ENCODE measurements at regions not wholly inside any gene's neighbourhood (a gene's known extent, or its start where the extent isn't known, plus 50 kb on each side); places are given as distances from the start of the nearest gene placed in this dataset.

DNA sequence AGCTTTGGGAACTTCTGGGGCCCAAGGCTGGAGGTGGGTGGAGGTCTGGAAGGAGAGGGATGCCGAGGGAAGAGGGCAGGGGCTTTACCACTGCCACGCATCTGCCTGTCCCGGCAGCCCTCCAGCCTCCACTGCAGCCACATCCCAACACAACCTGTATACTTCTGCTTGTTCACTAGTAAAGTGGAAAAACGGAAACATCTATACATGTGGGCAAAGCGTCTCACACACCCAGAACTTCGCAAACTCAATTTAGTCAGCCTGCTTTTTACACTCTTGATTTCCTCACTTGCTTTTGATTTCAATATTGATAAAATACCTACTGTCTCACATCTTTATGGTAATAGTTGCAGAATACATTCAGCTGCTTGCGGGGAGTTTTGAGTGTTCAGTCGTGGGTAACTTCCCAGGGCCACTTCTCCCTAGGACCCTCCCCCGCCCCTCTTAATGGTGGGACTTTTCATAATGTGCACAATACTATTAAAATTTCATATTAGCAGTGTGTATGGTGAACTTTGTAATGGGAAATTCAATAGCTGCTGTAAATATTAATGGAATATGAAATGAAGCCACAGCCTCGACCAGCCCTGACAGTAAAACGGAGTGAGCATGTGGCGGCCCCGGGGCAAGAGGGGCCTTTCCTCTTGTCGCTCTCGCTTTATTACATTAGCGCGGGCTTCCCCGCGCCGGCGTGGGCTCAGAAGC lies 85.2 kb downstream of the NR2F2 start:
- DNase-seq: no peak

DNA sequence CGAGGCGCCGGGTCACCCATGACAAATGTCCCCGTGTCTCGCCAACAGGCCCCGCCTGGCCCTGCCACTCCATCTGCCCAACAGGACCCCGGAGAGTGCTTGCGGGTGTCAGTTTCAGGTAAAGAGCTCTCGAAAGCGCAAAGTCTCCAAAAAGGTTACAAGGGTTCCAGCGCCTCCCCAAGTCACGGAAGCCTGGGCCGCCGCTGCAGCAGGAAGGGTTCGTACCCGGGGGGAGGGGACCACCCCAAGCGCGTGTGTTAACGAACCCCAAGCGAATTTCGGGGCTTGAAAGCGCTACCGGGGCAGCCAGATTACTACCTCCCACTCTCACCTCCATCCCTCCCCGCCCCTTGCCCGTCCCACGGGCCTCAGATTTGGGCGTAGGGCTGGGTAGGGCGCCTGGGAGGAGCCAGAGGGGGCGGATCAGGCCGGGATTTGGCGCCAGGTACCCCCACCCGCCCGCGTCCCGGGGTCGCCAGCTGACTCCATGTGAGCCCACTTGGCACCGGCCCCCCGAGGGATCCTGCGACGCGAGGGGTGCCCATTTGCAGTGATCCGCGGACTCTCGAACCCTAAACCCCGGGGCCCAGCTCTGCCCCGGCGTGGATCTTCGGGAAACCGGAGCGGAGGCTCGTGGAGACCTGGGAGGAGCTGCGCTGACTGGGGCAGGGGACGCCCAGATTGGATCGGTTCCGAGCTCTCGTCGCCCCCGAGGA lies 85.9 kb downstream of the NR2F2 start:
- DNase-seq: no peak

DNA sequence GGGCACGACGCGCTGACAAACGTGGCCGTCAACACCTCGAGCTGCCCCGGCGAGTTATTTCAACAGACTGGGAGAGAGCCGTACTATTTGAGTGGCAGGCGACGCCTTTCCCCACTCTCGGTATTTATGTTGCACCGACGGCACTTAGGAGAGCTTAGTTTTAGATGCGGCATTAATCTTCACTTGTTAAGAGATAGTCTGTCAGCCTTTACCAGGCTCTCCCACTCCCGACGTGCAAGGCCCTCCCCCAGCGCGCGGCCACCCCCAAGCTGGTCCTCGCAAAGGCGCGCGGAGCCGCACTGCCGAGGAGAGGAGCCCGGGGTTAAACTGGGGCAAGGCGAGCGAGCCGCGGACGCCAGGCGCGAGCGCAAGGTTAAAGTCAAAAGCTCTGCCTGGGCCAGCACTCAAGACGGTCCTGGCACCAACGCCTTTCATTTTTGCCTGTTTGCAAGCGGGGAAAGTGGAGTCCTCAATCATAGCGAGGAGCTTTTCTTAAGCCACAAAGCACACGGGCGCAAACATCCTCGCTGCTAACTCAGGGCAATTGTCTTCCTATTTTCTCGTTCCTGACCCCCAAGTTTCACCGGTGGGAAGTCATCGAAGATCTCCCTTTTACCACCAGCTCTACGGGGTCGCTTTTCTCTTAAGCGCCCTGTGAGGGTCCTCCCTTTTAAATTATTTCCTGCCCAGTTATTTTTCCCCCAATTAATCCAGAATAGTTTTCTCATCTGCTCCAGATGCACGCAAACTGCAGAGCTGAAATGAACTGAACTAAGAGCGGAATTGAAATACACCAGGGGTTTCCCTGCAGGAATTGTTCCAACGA lies 86.6 kb downstream of the NR2F2 start:
- no peak for DNase-seq

DNA sequence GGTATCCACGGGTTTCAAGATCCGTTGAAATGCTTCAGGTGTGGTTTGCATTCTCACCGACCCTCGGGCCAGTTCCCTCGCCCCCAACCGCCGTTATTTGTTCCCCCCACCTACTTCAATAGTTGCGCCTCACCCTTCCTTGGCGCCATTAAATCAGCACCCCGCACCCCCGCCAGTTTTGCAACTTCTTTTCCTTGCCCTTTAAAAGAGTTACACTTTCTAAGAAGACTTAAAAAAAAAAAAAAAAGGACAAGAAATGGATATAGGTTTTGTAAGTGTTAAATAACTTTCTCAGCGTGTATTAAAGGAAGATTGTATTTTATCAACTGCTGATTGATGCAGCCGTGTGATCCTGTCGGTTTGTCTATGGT lies 87.2 kb downstream of the NR2F2 start:
- DNase-seq: no peak

DNA sequence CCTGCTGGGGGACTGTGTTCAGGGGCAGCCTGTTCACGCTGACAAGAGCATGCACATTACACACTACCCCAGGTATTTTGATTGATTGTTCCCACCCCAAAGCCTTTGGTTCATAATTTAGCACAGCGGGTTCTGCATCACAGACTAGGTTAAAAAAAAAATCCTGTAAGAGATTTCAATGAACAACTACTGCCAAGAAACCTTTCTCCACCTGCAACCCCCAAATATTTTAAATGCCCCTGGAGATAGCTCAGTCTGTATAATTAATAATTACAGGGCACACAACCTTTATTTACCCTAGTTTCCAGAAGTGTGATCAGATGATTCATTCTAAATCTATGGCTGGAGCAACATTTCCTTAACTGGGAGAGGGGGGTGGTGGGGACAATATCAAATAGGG lies 87.6 kb downstream of the NR2F2 start:
- DNase-seq: no peak

DNA sequence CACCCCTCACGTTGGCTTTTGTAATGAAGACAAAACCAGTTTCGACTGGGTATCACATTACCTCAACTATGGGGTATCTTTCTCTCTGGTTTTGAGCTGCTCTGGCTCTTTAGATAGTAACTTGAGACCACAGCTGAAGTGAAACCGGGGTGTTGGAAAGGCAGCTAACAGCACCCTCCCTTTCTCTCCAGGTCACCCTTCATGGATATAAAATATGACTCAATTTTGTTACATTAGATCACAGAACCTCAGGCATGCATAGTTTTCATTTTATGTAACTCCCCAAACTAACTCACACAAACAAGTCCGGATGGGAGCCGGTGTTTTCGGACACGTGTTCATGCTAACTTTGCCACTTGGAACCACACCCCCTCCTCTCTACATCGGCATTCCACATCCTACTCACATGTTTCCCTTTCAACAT lies 90.7 kb downstream of the NR2F2 start:
- no peak for DNase-seq

DNA sequence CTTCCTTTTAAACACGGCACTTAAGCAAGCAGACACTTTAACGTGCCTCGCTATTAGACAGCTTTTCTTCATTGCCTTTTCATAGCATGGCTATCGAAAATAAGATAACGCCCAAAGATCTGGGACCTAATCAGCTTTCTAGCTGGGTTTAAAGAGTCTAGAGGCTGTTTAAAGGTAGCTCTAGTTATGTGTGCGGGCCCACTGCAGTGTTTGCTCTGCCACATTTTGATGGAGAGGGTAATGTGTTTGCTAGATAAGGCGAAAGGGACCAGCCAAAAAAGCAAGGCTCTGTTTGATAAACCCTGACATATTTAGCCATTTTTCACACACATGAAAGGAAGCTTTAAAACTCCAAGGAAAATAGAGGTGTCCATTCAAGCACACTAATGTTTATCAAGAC lies 91.6 kb downstream of the NR2F2 start:
- DNase-seq: no peak

DNA sequence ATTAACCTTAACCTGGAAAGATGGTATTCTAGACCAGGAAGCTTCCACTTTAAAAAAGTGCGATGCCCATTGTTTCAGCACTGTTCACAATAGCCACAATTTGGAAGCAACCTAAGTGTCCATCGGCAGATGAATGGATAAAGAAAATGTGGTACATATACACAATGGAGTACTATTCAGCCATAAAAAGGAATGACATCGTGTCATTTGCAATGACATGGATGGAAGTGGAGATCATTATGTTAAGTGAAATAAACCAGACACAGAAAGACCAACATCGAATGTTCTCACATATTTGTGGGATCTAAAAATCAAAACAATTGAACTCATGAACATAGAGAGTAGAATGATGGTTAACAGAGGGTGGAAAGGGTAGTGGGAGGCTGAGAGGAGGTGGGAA lies 94.2 kb downstream of the NR2F2 start:
- DNase-seq: no peak

DNA sequence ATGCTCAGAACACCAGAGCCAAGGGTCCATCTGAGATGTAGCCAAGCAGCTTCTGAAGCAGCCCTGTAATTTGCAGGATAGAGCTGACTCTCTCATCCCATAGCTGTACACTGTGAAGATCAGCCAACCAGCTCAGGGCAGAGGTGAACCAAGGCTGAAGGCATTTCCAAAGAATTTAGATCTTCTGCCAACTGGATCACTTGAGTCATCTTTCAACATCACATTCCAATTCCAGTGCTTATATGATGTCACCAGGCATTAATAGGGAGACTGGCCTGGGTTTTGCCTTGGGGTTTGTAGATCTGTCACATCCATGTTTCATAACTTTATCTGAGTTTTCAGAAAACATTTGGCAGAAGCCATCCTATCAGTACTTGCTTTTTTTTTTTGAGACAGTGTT lies 98.2 kb downstream of the NR2F2 start:
- DNase-seq: no peak

DNA sequence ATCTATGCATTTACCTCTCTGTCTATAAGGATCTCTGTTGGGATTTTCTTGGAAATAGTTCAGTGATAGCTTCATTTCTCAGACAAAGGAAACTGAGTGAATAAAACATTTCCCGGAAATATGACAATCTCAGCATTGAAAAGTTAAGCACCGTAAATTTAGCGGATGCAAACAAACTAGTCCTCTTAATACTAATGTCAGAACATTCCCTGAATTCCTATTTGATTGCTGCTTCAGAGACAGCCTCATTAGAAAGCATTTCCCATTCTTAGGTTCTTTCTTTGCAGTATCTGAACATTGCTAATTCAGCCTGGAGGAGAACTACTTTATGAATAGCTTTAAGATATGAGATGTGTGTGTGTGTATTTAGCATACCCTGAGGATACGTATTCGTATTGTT lies 101.3 kb downstream of the NR2F2 start:
- DNase-seq: no peak

DNA sequence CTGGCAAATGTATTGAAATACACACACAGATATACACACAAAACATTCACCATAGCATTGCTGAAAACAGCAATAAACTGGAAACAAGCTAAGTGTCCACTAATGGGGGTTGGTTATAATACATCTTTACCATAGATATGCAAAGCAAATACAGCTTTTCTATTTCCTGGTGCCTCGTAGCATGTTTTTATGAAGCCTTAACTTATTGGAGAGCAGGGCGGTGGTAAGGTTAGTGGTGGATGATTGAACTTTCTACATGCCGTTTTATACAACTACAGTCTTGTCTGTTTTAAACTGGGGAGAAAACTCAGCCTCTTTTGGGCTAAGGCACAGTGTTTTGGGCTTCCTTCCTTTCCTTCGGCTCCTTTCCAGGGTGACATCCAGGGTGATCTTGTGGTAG lies 104.5 kb downstream of the NR2F2 start:
- no peak for DNase-seq

DNA sequence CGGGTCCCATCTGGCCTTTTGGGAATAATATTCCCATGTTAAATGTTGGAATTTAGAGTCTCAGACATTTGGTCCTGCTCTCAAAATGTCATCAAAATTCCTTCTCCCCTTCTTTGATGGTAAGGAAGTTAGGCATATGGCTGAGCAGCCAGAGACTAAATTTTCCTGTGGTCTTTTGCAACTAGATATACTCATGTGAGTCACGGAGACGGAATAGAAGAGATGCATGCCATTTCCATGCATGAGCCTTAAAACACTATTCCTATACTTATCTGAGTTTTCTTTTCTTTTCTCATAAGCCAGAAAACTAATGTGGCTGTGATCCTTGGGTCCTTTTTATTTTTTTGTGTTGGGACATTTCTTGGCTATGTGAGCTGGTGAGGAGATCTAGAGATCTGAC lies 105.3 kb downstream of the NR2F2 start:
- DNase-seq: no peak

DNA sequence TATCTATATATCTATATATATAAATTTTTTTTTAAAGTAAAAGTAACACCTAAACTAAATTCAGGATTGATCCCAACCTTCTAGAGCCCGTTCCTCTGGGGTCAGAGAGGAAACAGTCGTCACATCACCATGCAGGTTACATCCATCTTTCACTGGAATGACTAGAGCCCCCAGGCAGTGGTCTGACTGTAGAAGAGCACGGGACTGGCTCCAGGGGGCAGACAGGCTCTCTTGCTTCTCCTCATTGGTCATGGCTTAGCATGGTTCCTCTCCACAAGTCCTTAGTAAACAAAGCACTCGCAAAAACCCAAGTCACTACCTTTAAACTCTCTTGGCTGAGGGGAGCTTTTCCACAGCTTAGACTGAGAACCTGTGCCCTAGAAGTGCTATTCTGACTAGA lies 110.5 kb downstream of the NR2F2 start:
- DNase-seq: no peak

DNA sequence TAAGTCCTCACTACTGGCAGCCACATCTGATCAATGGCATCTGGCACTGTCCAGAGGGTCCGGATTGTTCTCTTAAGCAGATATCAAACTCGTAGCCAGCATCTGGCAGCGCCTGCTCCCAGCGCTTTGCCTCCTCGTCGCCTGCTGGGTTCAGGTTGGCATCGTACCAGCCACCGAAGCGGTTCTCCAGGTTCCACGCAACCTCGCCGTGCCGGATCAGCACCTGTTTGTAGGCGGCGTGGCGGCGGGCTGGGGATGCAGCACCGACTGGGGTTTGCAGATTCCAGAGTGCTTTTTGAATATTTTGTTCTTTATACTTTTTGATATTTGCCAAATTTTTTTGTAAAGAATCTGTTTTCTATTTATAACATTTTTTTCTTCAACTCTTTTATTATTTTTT lies 111.6 kb downstream of the NR2F2 start:
- no peak for DNase-seq

DNA sequence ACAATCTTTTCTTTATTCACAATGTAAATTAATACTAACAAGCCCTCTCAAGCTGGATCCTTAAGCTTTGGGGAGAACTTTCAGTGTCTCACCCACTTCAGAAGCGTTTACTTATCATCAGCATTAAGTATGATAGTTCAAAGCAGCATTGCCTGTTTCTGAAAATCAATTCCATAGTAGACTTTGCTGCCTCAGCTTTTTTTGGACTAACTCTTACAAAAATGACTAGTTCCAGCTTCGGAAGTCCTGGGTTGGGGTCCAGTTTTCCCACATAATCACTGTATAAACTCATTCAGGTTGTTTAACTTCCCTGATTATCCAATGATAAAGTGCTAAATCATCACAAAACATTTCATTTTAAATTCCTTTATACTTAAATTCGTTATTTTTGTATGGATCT lies 114.4 kb downstream of the NR2F2 start:
- no peak for DNase-seq

DNA sequence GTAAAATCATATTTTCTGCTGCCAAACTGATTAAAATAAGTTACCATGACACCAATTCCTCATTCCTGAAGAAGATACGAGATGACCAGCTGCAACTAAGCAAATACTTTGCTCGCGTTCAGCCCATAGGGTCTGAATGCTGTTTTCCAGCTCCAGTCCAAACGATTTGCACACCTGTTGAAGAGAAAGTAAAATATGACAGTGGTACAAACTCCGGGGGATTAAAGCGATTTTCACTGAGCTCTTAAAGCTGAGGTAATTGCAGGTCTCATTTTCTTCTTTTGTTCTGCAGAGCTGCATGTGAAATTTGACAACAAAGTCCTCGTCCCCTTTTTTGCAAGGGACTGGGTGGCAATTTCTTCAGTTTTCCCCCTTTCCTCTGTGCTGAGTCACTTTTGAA lies 118.4 kb downstream of the NR2F2 start:
- DNase-seq: no peak

DNA sequence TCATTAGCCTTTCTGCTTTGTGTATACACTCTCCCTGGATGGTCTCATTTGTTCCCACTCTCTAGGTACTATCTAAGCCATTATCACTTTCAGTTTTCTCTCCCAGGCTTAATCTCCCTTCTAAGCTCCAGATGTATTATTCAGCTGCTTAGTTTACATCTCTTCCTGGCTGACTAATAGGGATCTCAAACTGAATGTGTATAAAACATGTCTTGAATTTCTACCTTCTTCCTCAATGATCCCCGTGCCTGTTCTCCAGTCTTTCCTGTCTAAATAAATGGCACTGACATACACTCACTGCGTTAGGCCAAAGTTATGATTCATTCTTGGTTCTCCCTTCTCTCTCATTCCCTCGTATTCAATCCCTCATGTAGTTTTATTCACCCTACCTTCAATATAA lies 127.3 kb downstream of the NR2F2 start:
- DNase-seq: no peak

DNA sequence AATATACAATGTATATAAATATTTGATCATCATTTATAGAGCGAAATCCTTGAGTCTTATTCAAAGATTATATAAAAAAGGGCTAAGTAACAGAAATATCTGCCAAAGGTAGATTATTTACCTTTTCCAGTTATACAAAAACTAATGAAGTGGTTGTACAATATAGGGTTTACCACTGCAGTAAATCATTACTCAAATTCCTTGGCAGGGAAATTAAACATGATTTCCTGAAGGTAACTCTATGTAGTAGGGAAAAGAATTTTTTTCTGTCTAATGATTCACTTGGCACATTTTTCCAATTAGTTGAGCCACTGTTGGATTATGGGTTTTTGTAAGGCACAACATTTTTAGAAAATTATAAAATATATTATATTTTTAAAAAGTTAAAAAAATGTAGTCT lies 129.6 kb downstream of the NR2F2 start:
- no peak for DNase-seq

DNA sequence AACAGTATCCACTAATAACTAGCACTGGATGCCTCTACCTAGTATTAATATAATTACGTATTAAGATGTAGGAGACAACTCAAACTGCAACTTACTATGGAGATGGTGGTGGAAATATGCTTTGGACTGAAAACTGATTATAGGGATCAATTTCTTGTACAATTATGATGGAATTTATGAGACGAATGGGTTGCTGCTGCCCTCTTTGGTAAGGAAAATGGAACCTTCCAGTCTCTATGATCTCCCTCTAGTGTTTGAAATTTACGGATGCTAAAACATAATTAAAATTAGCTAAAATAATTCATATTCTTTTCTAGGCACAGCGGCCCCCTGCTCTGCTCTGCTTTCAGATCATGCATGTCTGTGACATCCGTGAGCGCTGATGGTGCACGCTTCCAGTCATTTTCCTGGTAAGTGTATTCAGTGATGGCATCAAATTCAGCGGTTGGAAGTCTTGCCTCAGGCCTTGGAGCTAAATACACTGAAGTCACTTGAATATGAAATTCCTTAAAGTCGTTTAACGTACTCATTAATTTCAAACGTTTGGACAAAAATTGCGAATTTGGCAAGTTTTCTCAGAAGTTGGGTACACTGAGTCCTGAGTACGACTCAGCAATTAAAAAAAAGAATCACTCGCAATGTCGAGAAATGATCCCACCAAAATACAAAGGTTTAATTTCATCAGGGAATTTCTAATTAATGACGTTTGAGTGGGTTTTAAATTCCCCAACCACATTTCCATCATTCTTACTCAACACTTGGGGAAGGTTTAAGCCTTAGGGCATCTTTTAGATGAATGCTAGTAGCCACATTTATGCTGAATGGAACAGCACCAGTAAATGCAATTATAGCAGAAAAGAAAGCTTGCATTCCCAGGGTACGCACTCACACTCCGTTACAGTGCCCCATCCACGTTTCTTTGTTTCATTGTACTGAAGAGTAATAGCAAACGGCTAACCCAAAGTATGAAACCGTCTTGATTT lies 132.6 kb downstream of the NR2F2 start:
- no peak for DNase-seq

DNA sequence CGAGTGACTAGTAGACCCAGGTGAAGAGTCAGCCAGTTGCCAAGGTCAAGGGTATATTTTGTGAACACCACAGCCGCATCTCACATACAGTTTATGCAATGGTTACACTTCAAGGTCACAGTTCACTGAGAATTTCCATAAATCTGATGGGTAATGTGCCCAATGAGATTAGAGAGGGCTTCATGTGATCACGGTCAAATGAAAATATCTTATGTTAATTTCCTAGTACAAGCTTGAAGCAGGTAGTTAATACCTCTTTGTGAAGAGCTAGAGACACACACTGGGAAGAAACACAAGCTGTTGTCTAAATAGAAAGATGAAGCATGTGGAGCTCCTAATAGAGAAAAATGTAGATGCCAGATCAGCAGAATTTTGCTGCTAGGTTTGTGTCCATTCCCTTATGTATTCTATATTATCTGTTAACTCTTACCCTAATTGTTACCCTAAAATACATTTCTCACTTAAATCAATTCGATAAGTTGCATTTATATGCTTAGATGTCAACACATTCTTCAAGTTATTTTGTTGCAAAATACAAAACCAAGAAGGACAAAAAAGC lies 136.0 kb downstream of the NR2F2 start:
- DNase-seq: no peak

DNA sequence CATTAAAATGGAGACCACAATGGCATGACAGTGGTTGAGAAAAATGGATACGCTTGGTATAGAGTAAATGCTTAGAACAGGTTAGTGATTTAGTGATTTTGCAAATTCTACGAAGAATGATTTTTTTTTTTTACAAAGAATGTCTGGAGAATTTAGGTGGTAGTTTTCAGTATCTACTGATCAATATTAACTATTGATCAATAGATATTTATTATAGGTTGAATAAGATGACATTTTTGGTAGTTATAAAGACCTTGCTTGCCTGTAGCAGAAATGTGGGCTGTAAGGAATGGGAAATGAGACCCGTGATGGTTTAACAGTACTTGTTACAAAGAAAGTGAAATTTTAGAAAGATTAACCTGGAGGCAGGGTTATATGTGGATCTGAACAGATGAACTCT lies 137.5 kb downstream of the NR2F2 start:
- no peak for DNase-seq

DNA sequence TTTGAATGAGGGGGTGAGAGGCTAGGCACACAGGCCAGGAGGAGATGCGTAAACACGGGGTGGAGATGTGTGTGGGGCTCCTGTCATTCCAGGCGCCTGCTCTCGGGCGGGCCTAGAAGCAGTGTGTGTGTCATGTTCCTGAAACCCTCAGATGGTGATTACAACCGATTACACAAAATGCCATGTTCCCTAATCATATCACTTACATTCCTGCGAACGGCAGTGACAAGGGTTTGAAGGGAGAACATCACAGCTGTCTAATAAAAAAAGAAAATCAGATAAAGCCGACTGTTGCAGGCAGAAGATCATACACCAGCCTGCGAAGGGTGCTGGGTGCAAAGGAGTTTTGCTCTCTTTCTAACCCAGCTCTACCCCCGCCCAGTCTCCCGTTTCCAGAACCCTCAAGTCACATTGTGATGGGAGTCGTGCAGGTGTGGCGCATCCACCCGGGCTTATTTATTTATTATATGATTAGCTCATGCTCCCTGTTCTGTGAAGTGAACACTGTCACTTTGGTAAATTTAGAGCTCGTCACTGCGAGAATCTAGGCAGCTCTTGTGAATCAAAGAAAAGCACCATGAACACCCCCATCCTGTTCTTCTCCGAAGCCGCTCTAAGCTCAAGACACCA lies 140.3 kb downstream of the NR2F2 start:
- no peak for DNase-seq
